Thoracic aorta (tissue), 2 donors: ENCODE measurements at regions not wholly inside any gene's neighbourhood (a gene's known extent, or its start where the extent isn't known, plus 50 kb on each side); places are given as distances from the start of the nearest gene placed in this dataset.
"Not testable (repeated sequence)": the region's sequence is repeated elsewhere in the genome, so short reads cannot be mapped to it uniquely, and the experiment has no call there.

Experiments
- ATAC-seq: fragments of 150-250 bp; one replicate; pipeline ENCODE4 v1.8.0; 2017; ENCODE audit warnings: low read depth; ENCODE audit not compliant: insufficient number of reproducible peaks, low FRiP score
- DNase-seq: peaks from one replicate; pipeline ENCODE4 v3.0.0-alpha.2; 2020; ENCODE audit warnings: low spot score
- H3K27ac ChIP-seq, 2 donors: fragments of 200-600 bp; sonication (generic); 1 replicate in 1 of 2; 2 replicates in 1 of 2; pipeline ENCODE4 v1.5.1; 2016; ENCODE audit warnings: mild to moderate bottlenecking in 2 of 2, moderate library complexity in 2 of 2
- H3K27me3 ChIP-seq: fragments of 200-600 bp; sonication (generic); replicated peaks from 2 replicates; pipeline ENCODE4 v1.6.0; 2016; ENCODE audit warnings: mild to moderate bottlenecking; ENCODE audit not compliant: insufficient read depth
- H3K36me3 ChIP-seq: fragments of 200-600 bp; sonication (generic); one replicate; pipeline ENCODE4 v1.5.1; 2016
- H3K4me1 ChIP-seq, 2 donors: fragments of 200-600 bp; sonication (generic); 1 replicate in 1 of 2; 2 replicates in 1 of 2; pipeline versions ENCODE4 v1.5.1 to v1.6.0; 2016; ENCODE audit warnings: low read depth in 2 of 2, mild to moderate bottlenecking in 1 of 2; ENCODE audit not compliant: control insufficient read depth in 1 of 2
- H3K4me3 ChIP-seq: fragments of 200-600 bp; sonication (generic); 2 replicates; pipeline ENCODE4 v1.5.1; 2016; ENCODE audit warnings: mild to moderate bottlenecking
- H3K9me3 ChIP-seq: fragments of 200-600 bp; sonication (generic); 2 replicates; pipeline ENCODE4 v1.5.1; 2016
- TF ChIP-seq, protein P1 (sequence below): fragments of 200-600 bp; sonication (generic); IDR thresholded peaks from one replicate; pipeline ENCODE4 v1.5.1; 2019; ENCODE audit warnings: antibody characterized with exemption

DNA sequence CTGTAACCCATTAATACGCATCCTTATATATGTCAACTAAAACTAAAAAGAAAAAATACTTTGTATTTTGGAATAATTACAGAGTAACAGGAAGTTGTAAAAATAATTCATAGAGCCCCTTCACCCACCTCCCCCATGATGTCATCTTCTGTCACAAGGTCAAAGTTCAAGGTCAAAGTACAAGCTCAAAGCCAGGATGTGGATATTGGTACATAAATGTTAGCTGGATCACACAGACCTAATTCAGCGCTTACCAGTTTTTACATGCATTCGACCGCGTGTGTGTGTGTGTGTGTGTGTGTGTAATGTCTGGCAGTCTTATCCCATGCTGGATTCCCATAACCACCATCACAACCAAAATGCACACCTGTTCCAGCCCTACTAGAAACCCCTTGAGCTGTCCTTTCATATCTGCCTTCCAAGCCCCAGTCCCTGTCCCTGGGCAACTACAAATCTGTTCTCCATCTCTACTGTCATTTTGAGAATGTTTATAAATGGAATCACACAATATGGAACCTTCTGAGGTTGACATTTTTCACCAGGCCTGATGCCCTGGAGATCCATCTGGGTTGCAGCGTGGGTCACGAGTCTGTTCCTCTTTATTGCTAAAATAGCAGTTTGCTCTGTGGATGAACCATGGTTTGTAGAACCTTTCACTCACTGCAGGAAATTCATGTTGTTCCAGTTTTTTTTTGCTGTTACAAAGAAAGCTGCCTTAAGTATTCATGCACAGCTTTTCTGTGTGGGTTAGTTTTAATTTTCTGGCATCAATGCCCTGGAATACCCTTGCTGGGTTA lies 153.6 kb upstream of the PITRM1 start:
- Histone ChIP-seq H3K27me3 (no peaks in the 10 kb centered on the region), H3K27ac (no peak overlapping the region), H3K9me3 (no peaks in the 10 kb centered on the region), H3K4me1 (peaks cover 0 to 15% of the 10 kb centered on the region in 2 donors), H3K4me3 (no peak overlapping the region), H3K36me3 (no peaks in the 10 kb centered on the region)
- ATAC-seq (no peak), DNase-seq (no peak)
- TF ChIP-seq, protein P1, sequence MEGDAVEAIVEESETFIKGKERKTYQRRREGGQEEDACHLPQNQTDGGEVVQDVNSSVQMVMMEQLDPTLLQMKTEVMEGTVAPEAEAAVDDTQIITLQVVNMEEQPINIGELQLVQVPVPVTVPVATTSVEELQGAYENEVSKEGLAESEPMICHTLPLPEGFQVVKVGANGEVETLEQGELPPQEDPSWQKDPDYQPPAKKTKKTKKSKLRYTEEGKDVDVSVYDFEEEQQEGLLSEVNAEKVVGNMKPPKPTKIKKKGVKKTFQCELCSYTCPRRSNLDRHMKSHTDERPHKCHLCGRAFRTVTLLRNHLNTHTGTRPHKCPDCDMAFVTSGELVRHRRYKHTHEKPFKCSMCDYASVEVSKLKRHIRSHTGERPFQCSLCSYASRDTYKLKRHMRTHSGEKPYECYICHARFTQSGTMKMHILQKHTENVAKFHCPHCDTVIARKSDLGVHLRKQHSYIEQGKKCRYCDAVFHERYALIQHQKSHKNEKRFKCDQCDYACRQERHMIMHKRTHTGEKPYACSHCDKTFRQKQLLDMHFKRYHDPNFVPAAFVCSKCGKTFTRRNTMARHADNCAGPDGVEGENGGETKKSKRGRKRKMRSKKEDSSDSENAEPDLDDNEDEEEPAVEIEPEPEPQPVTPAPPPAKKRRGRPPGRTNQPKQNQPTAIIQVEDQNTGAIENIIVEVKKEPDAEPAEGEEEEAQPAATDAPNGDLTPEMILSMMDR: no peak

DNA sequence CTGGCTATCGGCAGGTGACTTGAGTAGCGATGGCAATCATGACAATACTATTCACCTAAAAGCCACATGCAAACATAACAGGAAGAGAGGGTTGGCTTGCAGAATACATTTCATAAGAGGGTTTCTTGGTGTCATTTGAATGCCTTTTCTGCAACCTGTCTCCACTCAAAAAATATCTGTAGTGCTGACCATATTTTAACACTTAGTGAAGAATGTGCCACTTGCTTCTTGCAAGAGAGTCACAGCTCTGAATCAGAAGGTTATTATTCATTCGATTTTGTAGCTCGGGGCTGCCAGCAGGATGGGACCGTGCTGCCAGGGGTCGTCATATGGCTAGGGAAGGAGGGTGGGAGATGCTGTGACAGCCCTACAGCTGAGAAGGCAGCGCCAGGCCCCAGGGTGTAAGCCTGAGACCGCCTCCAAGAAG lies 152.0 kb upstream of the PITRM1 start:
- Histone ChIP-seq H3K36me3 (no peaks in the 10 kb centered on the region), H3K4me1 (peaks cover 0 to 15% of the 10 kb centered on the region in 2 donors), H3K9me3 (no peaks in the 10 kb centered on the region), H3K27ac (no peak overlapping the region), H3K4me3 (no peak overlapping the region), H3K27me3 (no peaks in the 10 kb centered on the region)
- ATAC-seq (no peak), DNase-seq (no peak)
- TF ChIP-seq, protein P1: no peak

DNA sequence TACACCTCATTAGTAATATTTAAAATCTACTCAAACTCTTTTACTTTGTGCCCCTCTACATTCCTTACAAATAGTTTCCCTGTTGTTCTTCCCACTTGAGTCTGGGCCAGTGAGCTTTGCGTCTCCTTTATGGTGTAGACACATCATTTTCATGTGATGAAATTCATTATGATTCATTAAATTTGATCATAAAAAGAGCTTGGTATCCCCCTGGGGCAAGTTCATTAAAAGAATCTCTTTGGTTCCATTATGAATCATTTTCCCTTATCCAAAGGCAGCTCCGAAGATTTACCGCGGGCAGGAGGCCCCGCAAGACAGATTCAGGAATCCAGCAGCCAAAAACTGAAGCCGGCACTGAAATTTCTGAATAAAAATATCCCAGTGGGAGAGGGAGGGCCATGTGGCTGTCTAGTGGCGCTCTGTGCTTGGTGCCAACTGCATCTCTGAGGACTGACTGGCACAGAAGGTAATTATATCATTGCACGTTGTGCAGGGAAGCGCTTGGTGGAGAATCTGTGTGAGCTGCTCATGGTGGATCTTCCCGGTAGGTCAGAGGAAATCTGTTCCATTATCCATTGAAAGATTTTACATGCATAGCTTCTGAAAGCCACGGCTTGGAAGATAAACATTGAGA lies 151.4 kb upstream of the PITRM1 start:
- no peaks in the 10 kb centered on the region for H3K36me3 ChIP-seq
- H3K27me3 ChIP-seq: no peaks in the 10 kb centered on the region
- TF ChIP-seq, protein P1: no peak
- peaks cover 0 to 15% of the 10 kb centered on the region in 2 donors for H3K4me1 ChIP-seq
- H3K27ac ChIP-seq: no peak overlapping the region
- H3K9me3 ChIP-seq: no peaks in the 10 kb centered on the region
- no peak for DNase-seq
- H3K4me3 ChIP-seq: peak overlapping the region; percentile 2
- no peak for ATAC-seq

DNA sequence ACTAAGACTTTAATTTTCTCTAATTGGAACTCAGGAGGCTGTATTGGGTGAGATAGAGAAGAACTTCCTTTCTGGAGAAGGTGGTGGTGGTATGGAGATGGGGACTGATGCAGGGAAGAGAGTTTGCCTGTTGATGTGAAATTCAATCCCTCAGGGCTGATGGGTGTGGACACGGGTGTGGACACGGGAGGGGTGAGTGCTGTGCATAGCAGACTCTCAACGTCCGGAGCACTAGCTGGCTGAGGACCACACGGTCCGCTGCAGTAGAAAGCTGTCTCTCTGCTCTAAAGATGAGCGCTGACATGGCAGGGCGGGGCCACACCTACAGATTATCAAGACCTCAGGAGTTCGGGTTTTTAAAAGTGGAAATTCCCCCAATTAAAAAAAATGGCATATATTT lies 148.5 kb upstream of the PITRM1 start:
- H3K9me3 ChIP-seq: no peaks in the 10 kb centered on the region
- no peak overlapping the region for H3K27ac ChIP-seq
- TF ChIP-seq, protein P1: no peak
- H3K4me3 ChIP-seq: no peak overlapping the region
- no peaks in the 10 kb centered on the region for H3K27me3 ChIP-seq
- no peak for ATAC-seq
- DNase-seq: no peak
- H3K36me3 ChIP-seq: no peaks in the 10 kb centered on the region
- H3K4me1 ChIP-seq: peaks cover 0 to 15% of the 10 kb centered on the region in 2 donors

DNA sequence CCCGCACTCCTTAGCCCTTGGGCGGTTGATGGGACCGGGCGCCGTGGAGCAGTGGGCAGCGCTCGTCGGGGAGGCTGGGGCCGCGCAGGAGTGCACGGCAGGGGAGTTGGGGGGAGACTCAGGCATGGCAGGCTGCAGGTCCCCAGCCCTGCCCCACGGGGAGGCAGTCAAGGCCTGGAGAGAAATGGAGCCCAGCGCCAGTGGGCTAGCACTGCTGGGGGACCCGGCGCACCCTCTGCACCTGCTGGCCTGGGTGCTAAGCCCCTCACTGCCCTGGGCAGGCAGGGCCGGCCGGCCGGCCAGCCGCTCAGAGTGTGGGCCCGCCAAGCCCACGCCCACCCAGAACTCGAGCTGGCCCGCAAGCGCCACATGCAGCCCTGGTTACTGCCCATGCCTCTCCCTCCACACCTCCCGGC lies 147.2 kb upstream of the PITRM1 start:
- Histone ChIP-seq H3K27ac (no peak overlapping the region), H3K9me3 (no peaks in the 10 kb centered on the region), H3K27me3 (no peaks in the 10 kb centered on the region), H3K4me1 (peaks cover 0 to 14% of the 10 kb centered on the region in 2 donors), H3K36me3 (no peaks in the 10 kb centered on the region), H3K4me3 (no peak overlapping the region)
- ATAC-seq: no peak
- TF ChIP-seq, protein P1: no peak
- DNase-seq: no peak

DNA sequence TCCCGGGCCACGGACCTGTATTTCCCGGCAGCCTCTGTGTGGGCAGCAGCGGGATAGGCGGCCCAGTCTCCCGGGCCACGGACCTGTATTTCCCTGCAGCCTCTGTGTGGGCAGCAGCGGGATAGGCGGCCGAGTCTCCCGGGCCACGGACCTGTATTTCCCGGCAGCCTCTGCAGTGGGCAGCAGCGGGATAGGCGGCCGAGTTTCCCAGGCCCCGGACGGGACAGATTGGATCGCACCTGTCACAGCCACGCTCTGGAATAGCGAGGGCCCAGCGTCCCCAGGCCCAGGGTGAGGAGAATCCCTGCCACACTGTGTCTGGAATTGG lies 145.9 kb upstream of the PITRM1 start:
- H3K4me1 ChIP-seq, H3K9me3 ChIP-seq, ATAC-seq, DNase-seq, H3K36me3 ChIP-seq, H3K27ac ChIP-seq, H3K27me3 ChIP-seq, H3K4me3 ChIP-seq: not testable (repeated sequence)

DNA sequence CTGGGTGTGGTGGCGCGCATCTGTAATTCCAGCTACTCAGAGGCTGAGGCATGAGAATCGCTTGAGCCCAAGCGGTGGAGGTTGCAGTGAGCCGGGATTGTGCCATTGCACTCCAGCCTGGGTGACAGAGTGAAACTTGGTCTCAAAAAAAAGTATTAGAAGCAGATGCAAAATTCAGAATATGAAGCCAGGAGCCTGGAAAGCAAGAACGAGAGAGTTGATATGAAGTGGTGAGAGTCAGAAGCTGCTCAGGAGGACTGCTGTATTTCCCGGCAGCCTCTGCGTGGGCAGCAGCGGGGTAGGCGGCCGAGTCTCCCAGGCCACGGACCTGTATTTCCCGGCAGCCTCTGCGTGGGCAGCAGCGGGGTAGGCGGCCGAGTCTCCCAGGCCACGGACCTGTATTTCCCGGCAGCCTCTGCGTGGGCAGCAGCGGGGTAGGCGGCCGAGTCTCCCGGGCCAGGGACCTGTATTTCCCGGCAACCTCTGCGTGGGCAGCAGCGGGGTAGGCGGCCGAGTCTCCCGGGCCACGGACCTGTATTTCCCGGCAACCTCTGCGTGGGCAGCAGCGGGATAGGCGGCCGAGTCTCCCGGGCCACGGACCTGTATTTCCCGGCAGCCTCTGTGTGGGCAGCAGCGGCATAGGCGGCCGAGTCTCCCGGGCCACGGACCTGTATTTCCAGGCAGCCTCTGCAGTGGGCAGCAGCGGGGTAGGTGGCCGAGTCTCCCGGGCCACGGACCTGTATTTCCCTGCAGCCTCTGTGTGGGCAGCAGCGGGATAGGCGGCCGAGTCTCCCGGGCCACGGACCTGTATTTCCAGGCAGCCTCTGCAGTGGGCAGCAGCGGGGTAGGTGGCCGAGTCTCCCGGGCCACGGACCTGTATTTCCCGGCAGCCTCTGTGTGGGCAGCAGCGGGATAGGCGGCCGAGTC lies 145.2 kb upstream of the PITRM1 start:
- not testable (repeated sequence) for H3K9me3 ChIP-seq, H3K27ac ChIP-seq

More for the DNA sequence above, 145.2 kb upstream of the PITRM1 start:
- not testable (repeated sequence) for H3K4me1 ChIP-seq, H3K27me3 ChIP-seq, ATAC-seq, H3K36me3 ChIP-seq, H3K4me3 ChIP-seq, DNase-seq
